Nephron progenitor cell (in vitro differentiated cells): ENCODE measurements at regions not wholly inside any gene's neighbourhood (a gene's known extent, or its start where the extent isn't known, plus 50 kb on each side); places are given as distances from the start of the nearest gene placed in this dataset.

Source experiments
- DNase-seq: peaks from one replicate; pipeline ENCODE4 v3.0.0; 2021
- H3K27ac Mint-ChIP-seq: 2 replicates; pipeline ENCODE4 v1.8.0; 2021; ENCODE audit warnings: mild to moderate bottlenecking, moderate library complexity, mixed read lengths
- H3K27me3 Mint-ChIP-seq: 2 replicates; pipeline ENCODE4 v1.8.0; 2021; ENCODE audit warnings: mild to moderate bottlenecking, low read depth, mixed read lengths; ENCODE audit not compliant: poor library complexity
- H3K36me3 Mint-ChIP-seq: 2 replicates; pipeline ENCODE4 v1.8.0; 2021; ENCODE audit warnings: low read depth, mixed read lengths
- H3K4me1 Mint-ChIP-seq: 2 replicates; pipeline ENCODE4 v1.8.0; 2021; ENCODE audit warnings: mixed read lengths
- H3K4me3 Mint-ChIP-seq: 2 replicates; pipeline ENCODE4 v1.8.0; 2021; ENCODE audit warnings: mild to moderate bottlenecking, moderate library complexity, mixed read lengths
- H3K9me3 Mint-ChIP-seq: 2 replicates; pipeline ENCODE4 v1.8.0; 2021; ENCODE audit warnings: mild to moderate bottlenecking, moderate library complexity, mixed read lengths
- CTCF ChIP-seq: fragments of 200-600 bp; sonication (generic); IDR thresholded peaks from 2 replicates; pipeline ENCODE4 v1.5.0; 2021; ENCODE audit warnings: antibody characterized with exemption

- no peak for TF ChIP-seq CTCF
- no peak overlapping the region for H3K4me3 Mint-ChIP-seq
- H3K27ac Mint-ChIP-seq, result no peak overlapping the region
- H3K4me1 Mint-ChIP-seq, result no peaks in the 10 kb centered on the region
- DNase-seq, result no peak
- H3K9me3 Mint-ChIP-seq, result no peaks in the 10 kb centered on the region
- H3K27me3 Mint-ChIP-seq, result no peaks in the 10 kb centered on the region
- H3K36me3 Mint-ChIP-seq, result no peaks in the 10 kb centered on the region
Measured at GRCh38 chr2:41460661-41461060, 587.2 kb upstream of the PKDCC start.

GRCh38 chr2:41464395-41464794, 583.4 kb upstream of the PKDCC start:
- no peak for DNase-seq
- H3K36me3 Mint-ChIP-seq, result no peaks in the 10 kb centered on the region
- H3K27ac Mint-ChIP-seq, result no peak overlapping the region
- H3K4me1 Mint-ChIP-seq, result no peaks in the 10 kb centered on the region
- H3K27me3 Mint-ChIP-seq, result peaks cover 3% of the 10 kb centered on the region
- TF ChIP-seq CTCF, result no peak
- H3K9me3 Mint-ChIP-seq, result no peaks in the 10 kb centered on the region
- H3K4me3 Mint-ChIP-seq, result no peak overlapping the region

GRCh38 chr2:41475959-41476358, 571.9 kb upstream of the PKDCC start:
- H3K36me3 Mint-ChIP-seq, result no peaks in the 10 kb centered on the region
- no peak overlapping the region for H3K4me3 Mint-ChIP-seq
- TF ChIP-seq CTCF, result no peak
- no peaks in the 10 kb centered on the region for H3K4me1 Mint-ChIP-seq
- no peaks in the 10 kb centered on the region for H3K9me3 Mint-ChIP-seq
- DNase-seq, result no peak
- no peak overlapping the region for H3K27ac Mint-ChIP-seq
- peaks cover 3% of the 10 kb centered on the region for H3K27me3 Mint-ChIP-seq

GRCh38 chr2:41482659-41483058, 565.2 kb upstream of the PKDCC start:
- Mint-ChIP-seq H3K27ac (no peak overlapping the region), H3K36me3 (no peaks in the 10 kb centered on the region), H3K27me3 (peaks cover 3% of the 10 kb centered on the region), H3K4me3 (no peak overlapping the region), H3K4me1 (no peaks in the 10 kb centered on the region), H3K9me3 (no peaks in the 10 kb centered on the region)
- no peak for TF ChIP-seq CTCF
- DNase-seq, result no peak

GRCh38 chr2:41483226-41483625, 564.6 kb upstream of the PKDCC start:
- no peaks in the 10 kb centered on the region for H3K4me1 Mint-ChIP-seq
- no peak for DNase-seq
- peaks cover 3% of the 10 kb centered on the region for H3K27me3 Mint-ChIP-seq
- H3K27ac Mint-ChIP-seq, result no peak overlapping the region
- TF ChIP-seq CTCF, result no peak
- no peak overlapping the region for H3K4me3 Mint-ChIP-seq
- H3K9me3 Mint-ChIP-seq, result no peaks in the 10 kb centered on the region
- no peaks in the 10 kb centered on the region for H3K36me3 Mint-ChIP-seq

GRCh38 chr2:41483982-41484857, 563.6 kb upstream of the PKDCC start:
- TF ChIP-seq CTCF, result no peak
- H3K4me1 Mint-ChIP-seq, result no peaks in the 10 kb centered on the region
- H3K27me3 Mint-ChIP-seq, result no peaks in the 10 kb centered on the region

More at GRCh38 chr2:41483982-41484857, 563.6 kb upstream of the PKDCC start:
- no peaks in the 10 kb centered on the region for H3K36me3 Mint-ChIP-seq
- H3K27ac Mint-ChIP-seq, result no peak overlapping the region
- no peak overlapping the region for H3K4me3 Mint-ChIP-seq
- H3K9me3 Mint-ChIP-seq, result no peaks in the 10 kb centered on the region
- no peak for DNase-seq
